IPS-NIHi7 (cell line): ENCODE measurements at regions not wholly inside any gene's neighbourhood (a gene's known extent, or its start where the extent isn't known, plus 50 kb on each side); places are given as distances from the start of the nearest gene placed in this dataset.

Experiments
- DNase-seq: peaks from one replicate; pipeline ENCODE4 v3.0.0; 2012; ENCODE audit warnings: mixed read lengths; ENCODE audit errors: extremely low spot score

GRCh38 chr1:193569096-193569982 lies 382.9 kb upstream of the B3GALT2 start:
- DNase-seq = no peak

DNA sequence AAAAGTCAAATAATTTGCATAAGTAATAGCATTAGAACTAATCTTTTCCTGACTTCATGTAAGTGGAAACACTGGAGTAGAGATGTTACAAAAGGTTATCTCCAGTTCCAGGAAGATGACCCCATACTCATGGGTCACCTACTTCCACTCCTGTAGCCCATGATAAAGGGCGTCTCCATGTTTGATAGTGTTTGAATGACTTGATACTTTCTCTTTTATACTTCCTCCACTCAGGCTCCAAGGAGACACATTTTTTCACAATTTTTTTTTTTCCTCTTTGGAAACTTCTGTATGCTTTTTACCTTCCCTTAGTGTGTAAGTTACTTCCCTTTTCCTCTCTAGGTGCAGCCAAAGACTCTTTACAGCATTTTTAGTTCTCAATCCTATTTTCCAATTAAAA lies 382.1 kb upstream of the B3GALT2 start:
- DNase-seq = no peak

- no peak for DNase-seq
Observed at GRCh38 chr1:193567937-193568336, 381.5 kb upstream of the B3GALT2 start.

DNA sequence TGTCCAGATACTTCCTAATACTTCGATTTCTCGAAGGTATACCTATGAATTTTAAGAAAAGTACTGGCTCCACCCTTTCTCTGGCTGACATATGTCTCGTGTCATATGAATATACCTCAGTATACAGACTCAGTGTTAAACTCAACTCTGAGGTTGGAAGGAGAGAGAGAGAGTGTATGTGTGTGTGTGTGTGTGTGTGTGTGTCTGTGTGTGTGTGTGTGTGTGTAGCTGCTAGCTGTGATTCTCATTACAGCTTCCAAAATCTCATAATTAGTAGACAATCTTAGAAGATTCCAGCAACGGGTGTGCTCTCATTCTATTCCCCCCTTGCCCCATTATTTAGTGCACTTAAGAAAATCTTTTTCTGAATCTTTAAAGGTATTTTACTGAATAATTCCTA lies 380.3 kb upstream of the B3GALT2 start:
- DNase-seq = no peak

- DNase-seq = no peak
Observed at GRCh38 chr1:193565971-193566577, 379.7 kb upstream of the B3GALT2 start.

DNA sequence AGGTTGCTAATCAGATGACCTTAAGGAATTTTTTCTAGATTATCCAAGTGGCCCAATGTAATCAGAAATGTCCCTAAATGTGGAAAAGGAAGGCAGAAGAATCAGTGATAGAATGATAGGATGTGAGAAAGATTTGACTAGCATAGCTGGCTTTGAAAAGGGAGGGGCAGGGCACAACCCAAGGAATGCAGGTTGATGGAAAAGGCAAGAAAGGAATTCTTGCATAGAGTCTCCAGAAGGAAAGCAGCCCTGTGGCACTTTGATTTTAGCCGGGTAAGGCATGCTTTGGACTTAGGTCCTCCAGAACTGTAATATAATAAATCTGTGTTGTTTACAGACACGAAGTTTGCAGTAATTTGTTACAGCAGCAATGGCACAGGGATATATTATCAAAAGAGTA lies 375.7 kb upstream of the B3GALT2 start:
- DNase-seq = peak; percentile 45

DNA sequence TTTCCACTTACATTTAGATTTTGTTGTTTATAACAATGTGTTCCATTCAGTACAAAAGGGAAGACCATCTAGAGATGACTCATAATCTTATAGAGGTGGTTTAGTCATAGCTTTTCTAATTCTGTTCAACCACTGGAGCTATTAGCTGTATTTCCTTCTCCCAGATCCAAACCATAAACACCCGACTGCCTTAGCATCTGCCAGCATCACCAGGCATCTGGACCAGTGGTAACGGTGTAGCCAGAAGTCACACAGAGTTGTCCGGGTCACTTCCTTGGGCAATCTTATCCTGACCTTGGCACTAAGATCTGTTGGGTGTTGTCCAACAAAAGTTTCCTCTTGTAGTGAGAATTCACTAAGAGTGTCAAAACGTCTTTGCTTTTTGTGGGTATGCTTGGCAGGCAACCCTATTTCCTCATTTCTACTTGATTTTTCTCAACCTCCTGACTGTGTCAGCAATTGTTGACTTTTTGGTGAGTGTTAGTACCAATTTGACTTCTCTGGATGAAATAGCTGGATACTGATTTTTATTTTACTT lies 372.1 kb upstream of the B3GALT2 start:
- no peak for DNase-seq

DNA sequence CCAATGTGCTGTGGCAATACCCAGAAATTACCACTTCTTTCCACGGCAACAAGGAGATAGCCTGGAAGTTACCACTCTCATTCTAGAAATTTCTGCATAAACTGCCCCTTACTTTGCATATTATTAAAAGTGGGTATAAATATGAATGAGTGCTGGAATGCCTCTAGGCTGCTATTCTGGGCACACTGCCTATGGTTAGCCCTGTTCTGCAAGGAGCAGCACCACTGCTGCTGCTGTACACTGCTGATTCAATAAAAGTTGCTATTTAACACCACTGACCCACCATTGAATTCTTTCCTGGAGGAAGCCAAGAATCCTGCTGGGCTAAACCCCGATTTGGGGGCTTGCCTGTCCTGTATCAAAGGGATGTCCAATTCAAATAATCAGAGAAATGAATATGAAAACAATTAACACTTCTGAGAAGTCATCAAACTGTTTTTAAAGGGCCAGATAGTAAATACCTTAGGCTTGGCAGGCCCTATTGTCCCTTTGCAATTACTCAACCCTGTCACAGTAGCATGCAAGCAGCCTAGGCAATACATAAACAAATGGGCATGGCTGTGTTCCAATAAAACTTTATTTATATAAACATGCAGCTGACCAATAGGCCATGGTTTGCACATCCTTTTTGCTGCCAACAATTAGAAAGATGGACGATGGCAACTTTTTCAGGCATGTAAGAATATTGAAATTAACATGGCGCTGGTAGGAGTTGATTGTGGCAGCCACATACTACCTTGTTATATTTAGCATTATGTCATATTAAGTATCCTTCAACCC lies 369.4 kb upstream of the B3GALT2 start:
- no peak for DNase-seq

DNA sequence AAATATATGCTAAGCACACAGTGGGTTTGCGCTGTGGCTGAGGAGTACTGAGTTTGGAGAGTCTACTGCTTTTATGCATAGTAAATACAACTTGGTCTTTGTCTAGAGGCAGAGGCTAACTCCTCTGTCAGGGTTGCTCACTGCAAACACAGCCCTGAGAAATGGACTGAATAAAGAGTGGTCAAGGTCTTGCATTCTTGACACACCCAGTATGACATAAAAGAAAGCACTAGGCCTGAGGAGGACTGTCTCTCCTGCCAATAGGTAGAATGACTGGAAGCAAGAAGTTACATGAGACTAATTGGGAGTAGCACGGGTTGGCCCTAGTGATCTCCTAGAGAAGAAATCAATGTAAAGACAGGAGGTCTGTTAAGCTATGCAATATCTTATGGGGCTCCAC lies 367.2 kb upstream of the B3GALT2 start:
- DNase-seq = no peak

- no peak for DNase-seq
Observed at GRCh38 chr1:193552274-193552673, 365.9 kb upstream of the B3GALT2 start.

DNA sequence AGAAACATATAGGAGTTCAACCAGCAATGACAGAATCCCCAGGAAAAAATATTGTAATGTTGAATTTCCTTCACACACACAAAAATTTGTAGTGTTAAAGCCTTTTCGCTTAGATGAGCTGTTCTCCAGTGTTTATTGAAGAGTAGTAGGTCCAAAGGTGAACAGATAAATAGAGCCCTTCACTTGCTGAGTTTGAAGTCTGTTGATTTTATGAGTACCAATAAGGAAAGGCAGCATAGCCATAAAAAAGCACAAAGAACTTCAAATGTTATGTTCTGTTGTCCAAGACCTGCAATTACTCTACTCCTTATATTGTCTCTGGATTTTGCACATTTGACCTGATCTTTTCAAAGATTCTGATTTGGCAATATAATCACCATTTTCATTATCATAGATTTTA lies 362.7 kb upstream of the B3GALT2 start:
- no peak for DNase-seq

- DNase-seq = no peak
Observed at GRCh38 chr1:193545171-193545570, 358.8 kb upstream of the B3GALT2 start.

- no peak for DNase-seq
Observed at GRCh38 chr1:193543259-193543658, 356.8 kb upstream of the B3GALT2 start.

GRCh38 chr1:193542690-193543089 lies 356.3 kb upstream of the B3GALT2 start:
- peak; percentile 20 for DNase-seq

GRCh38 chr1:193540511-193540910 lies 354.1 kb upstream of the B3GALT2 start:
- no peak for DNase-seq

DNA sequence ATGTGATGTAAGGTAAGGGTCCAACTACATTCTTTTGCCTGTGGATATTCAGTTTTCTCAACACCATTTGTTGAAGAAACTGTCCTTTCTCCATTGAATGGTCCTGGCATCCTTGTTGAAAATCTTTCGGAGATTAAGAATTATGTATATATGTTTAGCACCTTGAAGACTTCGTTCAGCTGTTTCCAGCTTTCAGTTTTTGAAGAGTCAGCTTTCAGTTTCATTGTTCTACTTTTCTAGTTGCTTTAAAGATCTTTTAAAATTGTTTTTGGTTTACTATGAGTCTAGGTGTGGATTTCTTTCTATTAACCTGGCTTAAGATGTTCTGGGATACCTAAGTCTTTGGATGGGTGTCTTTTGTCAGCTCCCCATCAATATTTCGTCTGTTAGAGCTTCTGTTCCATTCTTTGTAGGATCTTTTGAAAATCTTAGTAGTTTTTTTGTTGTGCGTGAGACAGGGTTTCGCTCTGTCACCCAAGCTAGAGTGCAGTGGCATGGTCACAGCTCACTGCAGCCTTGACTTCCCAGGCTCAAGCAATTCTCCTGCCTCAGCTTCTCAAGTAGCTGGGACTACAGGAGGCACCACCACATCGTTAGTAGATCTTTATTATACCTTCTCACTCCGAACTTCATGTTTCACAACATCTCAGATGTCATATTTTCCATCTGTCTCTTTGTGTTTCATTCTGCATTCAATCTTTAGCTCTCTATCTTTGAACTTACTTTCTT lies 353.5 kb upstream of the B3GALT2 start:
- DNase-seq = no peak

- no peak for DNase-seq
Observed at GRCh38 chr1:193538680-193539079, 352.3 kb upstream of the B3GALT2 start.

DNA sequence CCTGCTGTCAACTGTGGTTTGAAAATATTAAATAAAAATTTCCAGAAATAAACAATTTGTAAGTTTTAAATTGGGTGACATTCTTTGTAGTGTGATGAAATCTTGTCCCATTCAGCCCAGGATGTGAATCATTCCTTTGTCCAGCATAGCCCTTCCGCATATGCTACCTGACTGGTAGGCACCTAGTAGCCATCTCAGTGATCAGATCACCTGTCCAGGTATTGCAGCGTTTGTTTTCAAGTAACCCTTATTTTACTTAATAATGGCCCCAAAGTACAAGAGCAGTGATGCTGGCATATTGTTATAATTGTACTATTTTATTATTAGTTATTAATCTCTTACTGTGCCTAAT lies 351.6 kb upstream of the B3GALT2 start:
- DNase-seq = no peak

- DNase-seq = no peak
Observed at GRCh38 chr1:193537266-193538002, 351.0 kb upstream of the B3GALT2 start.

DNA sequence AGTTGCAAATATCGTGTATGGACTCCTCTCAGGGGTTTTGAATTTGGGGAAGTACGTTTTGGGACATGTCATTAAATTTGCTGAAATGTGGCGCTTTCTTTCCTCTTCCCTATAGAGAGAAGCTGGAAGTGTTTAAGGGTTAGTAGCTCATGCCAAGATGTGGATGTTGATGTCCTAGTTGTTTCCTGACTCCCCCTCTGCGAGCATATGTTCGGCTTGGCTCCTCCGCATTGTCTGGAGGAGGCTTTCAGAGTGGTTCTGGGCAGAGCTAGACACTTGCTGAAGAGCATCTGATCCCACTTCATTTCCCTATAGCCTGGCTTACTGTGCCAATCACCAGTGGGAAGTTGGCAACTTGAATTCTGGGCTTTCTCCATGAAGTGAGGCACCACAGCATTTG lies 347.4 kb upstream of the B3GALT2 start:
- no peak for DNase-seq
